HEK293T (cell line): ENCODE measurements at regions not wholly inside any gene's neighbourhood (a gene's known extent, or its start where the extent isn't known, plus 50 kb on each side); places are given as distances from the start of the nearest gene placed in this dataset.

Experiments used
- HDGF ChIP-seq: fragments of 450-650 bp; IDR thresholded peaks from 2 replicates; pipeline ENCODE4 v1.6.1; 2017; ENCODE audit warnings: antibody characterized with exemption, borderline replicate concordance
- L3MBTL2 ChIP-seq: fragments of 450-650 bp; conservative IDR thresholded peaks from 2 replicates; pipeline ENCODE4 v1.6.1; 2016; ENCODE audit warnings: mild to moderate bottlenecking
- SP1 ChIP-seq: fragments of 450-650 bp; IDR thresholded peaks from 2 replicates; pipeline ENCODE4 v1.6.1; 2017
- SUZ12 ChIP-seq: fragments of 450-650 bp; IDR thresholded peaks from 2 replicates; pipeline ENCODE4 v1.6.1; 2016; ENCODE audit warnings: mild to moderate bottlenecking

DNA sequence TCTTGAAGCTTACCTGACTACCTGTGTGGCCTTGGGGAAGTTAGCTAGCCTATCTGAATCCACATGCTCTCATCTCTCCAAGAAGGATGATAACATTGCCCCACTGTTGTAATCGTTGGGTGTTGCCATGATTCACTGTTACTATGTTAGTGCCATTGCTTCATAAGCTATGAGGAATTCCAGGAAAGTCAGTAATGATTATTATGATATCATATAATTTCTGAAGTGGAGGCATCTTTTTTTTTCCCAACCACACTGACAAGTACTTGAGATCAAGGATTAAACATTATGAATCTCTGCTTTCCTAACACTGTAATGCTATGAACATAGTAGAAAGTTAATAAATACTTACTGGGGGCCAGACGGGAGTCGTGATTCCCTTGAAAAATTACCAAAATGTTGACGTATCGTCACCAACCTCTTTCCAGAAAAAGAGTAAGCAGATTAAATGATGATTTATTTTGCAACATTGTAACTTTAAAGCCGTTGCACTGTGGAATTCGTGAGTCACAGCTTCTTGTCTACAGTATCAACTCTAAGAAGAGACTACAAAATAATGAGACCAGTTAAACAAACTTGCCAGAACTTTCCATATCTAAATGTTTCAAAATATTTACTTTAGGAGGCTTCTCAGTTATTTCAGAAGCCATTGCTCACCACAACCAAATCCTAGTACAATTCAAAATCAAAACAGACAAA, 459.9 kb downstream of the PIK3C3 start:
- TF ChIP-seq HDGF (no peak), SUZ12 (no peak), SP1 (no peak), L3MBTL2 (no peak)
